Activated effector memory CD4-positive, alpha-beta T cell treated with Interleukin-2 at 50 U/mL for 16 hours (primary cell): ENCODE measurements at regions not wholly inside any gene's neighbourhood (a gene's known extent, or its start where the extent isn't known, plus 50 kb on each side); places are given as distances from the start of the nearest gene placed in this dataset.

Experiments used
- DNase-seq: peaks from one replicate; pipeline ENCODE4 v3.0.0-alpha.2; 2020

DNA sequence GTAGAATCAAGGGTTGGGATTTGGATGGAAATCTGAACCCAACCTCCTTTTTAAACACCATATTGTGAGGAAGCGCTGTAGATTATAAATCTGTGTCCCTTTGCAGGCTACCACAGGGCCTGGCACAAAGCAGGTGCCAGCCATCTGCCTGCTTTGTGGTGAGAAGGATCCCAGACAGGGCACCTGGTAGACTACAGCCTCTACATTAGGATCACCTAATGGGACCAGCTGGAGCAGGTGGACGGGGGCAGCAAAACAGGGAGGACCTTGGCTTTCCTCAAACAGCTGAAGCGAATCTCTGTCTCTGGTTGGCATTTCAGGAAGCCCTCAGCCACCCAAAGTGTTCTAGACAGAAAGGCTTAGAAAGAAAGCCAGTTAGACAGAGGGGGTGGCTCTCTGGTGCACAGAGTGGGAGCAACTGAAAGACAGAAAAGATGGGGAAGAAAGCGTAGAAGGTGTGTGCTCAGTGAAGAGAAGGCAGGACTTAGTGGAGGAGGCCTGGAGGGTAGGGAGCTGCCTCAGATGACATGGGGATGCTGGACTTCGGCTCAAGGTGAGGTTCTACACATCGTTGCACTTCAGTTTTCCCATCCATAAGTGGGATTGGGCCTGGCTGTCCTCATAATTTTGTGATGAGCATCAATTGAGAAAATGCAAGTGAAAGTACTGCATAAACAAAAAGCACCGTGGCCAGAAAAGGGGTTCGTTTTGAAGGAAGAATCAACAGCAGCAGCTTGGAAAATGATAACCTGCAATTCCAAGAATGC is 350.8 kb downstream of the CYRIA start:
- no peak for DNase-seq

DNA sequence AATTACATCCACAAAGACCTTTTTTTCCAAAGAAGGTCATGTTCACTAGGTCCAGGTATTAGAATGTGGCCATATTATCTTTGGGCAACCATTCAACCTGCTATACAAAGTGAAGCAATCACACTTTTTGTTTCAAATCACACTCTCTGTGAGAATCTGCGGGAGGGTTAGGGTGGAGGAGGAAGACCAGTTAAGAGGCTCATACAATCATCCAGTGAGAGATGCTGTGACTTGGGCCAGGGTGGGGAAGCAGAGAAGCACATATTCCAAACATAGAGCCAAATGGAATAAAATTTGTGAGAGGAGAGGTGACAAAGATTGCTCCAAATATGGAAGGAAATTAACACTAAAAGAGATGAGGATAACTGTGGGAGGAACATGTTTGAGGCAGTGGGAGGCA is 351.6 kb downstream of the CYRIA start:
- no peak for DNase-seq

DNA sequence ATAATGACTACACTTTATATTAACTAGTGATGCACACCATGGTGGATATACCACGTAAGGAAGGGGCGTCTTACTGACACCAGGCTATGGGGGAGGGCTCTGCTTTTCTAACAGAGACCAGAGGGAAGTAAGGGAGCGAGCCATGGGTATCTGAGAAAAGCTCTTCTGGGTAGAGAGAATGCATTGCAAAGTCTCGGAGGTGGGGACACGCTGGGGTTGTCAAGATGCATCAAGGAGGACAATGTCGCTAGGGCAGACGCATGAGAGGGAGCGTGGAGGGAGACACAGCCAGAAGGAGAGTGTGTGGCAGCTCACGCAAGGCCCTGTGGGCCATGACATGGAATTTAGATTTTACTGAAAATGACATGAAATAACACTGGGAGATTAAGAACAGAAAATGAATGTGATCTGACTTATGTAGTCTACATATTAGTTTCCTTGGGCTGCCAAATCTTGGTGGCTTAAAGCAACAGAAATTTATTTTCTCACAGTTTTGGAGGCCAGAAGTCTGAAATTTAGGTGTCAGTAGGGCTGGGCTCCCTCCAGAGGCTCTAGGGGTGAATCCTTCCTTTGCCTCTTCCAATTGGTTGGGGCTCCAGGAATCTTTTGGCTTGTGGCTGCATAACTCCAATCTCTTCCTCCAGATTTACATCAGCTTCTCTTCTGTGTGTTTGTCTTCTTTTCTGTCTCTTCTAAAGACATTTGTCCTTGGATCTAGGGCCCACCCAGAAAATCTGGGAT is 352.2 kb downstream of the CYRIA start:
- no peak for DNase-seq

DNA sequence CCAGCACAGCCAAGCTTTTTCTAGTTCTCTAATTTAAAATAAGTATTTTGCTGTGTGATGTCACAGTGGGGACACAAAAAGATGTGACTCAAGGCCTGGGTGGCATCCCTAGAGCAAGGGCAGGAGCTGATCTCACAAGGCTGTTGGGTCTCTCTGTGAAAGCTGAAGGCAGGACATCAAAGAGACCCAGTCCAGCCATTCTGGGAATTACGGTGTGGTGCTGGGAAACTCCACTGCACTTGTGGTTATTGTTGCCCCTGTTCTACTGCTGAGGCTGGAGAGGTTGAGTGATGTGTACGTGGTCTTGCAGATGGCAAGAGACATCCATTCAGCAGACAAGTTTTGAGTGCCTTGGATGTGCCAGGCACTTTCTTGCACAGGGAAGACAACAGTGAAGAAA is 352.9 kb downstream of the CYRIA start:
- no peak for DNase-seq

DNA sequence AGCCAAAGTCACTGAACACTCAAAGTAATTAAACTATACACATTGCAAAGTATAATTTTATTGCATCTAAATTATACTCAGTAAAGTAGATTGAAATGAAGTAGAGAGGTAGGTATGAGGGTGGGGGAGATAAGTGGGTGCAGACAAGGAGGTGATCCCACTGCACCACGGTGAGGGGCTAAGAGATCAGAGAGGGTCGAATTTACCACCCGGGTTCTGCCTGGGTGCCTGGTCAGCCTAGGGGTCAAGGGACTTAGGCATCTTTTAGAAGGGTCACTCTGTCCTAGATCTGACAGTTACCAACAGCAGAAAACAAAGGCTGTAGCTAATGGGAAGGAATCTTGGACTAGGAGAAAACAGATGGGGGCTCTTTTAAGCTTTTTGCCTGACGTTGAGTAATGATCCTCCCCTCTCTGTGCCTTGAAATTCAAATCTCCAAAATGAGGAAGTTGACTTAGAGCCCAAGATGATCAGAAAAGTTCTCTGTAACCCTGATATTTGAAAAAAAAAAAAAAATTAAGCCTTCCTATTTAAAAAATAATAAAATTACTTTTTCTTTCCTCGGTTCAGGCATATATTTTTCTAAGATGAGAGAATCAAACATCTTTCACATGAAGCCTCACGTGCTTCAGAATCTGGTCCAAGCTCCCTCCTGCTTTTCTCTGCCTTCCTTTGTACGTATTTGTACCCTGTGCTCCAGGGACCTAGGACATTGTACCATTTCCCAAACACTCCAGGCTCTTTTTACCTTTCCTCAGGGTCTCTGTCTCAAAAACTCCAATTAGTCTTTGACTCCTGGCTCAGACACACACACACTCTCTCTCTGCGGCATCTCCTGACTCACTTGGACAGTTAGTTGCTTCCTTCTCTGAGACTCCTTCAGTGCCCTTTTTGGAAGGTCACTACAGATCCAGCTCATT is 353.9 kb downstream of the CYRIA start:
- no peak for DNase-seq

DNA sequence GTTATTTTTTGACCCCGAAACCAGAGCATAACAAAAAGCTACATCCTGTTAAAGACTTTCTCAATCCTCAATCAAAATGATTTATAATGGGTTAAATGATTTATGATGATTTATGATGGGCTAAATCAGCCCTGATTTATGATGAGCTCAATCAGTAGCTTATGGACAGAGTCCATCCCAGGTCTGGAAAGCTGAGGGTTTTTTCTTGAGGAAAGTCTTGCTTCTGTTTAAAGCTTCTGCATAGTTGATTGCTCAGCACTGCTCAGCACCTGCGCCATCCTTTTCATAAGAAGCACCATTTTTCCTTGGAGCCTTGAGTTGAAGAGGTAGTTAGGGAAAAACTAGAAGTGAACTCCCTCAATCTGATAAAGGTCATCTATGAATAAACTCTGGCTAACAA is 356.8 kb downstream of the CYRIA start:
- no peak for DNase-seq

DNA sequence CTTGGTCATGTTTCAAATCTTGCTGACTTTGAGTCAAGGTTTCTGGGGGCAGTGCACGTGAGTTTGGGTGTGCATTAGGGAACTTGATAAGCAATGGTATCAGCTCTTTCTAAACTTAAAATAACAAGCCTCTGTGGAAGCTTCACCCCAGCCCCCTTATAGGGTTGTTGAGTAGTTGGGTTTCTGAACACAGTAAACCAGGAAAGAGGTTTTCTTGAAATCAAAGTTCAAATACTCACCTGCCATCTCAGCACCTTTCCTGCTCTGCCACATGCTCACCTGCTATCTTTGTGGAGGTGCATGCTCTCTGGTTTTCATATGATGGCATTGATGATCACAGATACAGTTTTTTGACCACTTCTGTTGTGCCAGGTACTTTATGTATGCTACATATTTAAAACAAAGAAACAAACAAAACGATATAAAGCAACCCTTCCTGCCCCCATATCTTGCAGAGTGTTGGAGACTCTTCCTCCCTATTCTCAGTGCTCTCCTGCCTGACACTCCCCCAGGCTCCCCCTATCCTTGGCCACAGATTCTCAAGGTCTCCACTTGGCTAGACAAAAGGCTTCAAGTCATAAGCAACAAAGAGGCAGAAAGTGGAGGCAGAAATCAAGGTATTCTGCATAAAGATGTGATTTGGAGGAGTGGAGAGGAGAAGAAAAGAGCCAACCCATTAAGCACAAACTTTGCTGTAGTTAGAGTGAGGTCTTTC is 360.6 kb downstream of the CYRIA start:
- no peak for DNase-seq

DNA sequence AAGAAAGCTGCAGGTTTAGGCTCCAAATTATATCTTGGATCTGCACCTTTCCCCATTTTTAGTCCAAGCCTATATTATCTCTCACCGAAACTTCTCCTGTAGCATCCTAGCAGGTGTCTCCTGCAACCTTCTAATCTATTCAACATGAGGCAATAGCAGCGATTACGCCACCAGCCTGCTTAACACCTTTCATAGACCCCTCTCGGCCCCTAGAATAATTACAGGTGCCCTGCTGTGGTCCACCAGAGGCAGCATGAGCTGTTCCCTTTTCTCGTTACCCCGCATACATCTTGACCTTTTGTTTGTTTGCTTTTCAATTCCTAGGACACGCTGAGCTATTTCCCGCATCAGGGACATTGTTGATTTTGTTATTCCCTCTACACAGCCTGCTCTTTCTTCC is 361.9 kb downstream of the CYRIA start:
- DNase-seq = no peak

DNA sequence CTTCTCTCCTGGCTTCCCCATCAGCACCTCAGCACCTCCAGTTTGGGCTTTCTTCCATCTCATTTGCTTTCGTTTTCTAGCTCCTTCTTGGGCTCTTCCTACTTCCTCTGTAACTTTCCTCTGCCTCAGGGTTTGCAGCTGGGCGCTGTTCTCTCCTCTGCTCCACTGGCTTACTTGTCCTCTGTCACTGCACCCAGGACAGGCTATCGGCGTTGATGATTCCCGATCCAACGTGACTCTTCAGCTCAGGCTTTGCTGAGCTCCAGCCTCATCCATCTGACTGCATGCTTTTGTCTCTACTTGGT is 362.4 kb downstream of the CYRIA start:
- DNase-seq = no peak

DNA sequence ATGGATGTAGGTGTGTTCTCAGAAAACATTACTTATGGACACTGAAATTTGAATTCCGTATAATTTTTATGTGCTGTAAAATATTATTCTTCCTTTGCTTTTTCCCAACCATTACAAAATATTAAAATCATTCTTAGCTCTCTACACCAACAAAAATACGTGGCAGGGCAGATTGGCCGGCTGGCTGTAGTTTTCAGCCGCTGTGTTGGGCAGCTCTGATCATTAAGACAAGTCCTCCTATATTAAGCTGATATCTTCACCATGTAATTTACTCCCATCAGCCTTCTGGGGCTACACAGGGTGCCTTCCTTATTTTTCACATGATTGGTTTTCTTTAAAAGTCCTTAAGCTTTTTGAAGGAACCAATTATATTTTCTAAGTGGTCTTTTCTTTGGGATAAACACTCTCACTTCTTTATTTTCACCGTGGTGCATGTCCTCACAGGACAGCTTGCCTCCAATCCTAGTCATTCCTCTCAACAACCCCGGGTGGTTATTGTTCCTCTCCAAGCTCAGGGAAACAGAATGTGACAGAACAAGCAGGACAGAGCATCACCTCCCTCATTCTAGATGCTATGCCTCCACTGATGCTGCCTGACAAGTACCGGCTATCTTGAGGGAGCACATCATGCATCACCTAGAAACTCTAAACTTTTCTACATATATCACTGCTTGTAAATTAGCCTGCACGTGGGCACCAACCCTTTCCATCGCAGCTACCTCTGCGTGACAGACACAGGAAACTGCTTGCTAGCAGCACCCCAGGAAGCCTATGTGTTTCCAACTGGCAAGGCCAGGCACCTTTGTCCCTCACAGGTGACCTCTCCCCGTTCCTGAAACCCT is 362.3 kb downstream of the MYCN start:
- DNase-seq = no peak

DNA sequence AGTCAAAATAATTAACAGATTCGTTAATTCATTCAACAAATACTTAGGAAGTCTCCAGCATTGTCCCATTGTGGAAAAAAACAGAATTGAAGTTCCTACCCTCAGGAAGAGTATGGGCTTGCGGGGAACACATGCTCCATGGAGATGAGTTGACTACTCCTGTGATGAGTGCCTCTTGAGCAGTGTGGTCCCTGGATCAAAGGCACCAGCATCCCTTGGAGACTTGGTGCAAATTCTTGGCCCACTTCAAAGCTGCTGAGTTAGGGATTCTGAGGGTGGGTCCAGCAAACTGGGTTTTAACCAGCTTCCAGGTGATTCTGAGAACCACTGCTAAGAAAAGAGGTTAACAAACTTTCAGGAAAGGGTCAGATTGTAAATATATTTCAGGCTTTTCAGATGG is 361.6 kb downstream of the MYCN start:
- DNase-seq = no peak

DNA sequence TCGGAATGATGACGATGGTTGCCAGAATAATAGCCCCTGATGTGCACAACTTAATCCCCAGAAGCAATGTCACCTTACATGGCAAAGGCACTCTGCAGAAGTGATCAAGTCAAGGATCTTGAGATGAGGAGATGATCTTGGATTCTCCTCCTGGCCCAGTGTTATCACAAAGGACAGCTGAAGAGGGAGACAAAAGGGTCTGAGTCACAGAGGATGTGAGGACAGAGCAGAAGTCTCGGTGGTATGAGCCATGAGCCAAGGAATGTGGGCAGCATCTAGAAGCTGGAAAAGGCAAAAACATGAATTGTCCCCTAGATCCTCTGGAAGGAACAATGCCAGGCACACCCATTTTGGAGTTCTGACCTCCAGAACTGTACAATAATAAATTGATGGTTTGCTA is 358.5 kb downstream of the MYCN start:
- DNase-seq = no peak

DNA sequence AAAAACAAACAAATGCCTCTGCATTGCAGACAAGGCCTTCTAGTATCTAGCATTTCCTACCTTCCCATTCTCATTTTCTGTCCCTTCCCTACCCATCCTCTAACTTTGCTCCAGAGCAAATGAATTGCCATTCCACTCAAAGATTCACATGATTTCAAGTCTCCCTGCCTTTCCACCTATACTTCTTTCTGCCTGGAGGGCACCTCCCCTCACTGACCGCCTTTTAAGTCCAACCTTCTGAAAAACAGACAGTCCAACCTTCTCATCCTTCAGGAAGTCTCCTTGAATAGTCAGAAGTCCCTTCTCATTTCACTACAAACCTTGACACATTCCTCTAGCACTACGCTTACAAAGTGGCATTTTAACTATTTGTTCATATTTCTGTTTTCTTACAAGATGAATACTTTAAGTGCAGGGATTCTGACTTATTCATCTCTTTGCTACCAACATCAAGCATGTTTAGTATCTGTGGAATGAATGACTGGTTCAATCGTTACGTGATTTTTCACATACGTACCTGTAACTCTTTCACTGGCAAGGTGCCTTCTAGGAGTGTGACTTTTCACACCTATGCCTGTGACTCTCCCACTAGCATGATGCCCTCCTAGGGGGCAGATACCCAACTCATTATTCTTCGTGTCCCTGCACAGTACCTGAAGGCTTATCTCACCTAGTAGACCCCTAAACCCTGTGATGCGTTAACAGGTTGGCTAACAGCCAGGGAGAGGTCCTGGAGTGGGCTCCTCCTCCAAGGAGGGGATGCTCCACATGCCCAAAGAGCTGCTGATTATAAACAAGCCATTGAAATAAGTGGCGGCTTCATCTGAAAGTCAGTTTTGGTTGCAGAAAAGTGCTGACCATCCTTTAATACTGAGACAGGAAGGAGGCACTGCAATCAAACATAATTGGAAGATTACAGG is 356.2 kb downstream of the MYCN start:
- DNase-seq = no peak

DNA sequence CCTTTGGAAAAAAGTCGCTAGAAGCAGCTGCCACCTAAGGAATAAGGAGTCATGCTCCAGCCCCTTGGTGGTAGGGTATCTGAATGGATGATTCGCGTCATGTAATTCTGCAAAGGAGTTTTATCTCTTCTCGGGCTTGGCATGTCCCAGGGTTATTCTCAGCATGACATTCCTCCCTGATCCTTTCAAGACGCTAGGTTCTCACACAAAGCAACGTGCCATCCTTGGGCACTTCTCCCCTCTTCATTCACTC is 355.6 kb downstream of the MYCN start:
- no peak for DNase-seq

DNA sequence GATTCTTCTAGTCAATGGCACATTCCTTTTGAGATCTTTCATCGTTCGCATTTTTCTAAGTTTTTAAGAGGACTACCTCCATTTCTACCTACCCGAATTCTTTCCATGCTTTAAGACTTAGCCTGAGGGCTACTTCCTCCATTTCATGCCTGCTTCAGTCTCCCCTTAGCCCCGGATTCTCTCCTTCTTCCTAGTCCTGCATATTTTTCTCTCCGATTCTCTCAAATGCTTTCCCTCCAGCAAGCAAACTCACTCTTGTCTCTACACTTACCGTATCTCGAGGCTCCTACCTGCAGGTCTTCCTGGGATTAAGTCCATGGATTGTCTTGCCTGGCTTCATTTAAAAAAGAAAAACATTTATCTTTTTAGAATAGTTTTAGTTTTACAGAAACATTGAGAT is 354.4 kb downstream of the MYCN start:
- no peak for DNase-seq

DNA sequence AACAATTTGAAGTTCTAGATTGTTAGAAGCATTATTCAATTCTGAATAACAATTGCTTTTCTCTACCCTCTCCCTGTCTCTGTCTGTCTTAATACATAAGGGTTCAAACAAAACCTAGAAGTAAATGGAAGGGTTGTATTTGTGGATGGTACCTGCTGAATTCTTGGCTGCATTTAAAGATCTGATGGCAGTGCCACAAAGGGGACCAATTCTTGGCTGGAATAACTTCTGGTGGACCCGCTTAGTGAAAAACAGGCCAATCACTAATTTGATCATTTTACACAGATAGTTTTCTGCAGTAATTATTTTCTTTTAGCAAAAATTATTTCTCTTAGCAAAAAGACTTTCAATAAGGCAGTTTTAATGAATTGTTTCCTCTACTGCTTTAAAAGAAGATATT is 353.5 kb downstream of the MYCN start:
- DNase-seq = no peak

DNA sequence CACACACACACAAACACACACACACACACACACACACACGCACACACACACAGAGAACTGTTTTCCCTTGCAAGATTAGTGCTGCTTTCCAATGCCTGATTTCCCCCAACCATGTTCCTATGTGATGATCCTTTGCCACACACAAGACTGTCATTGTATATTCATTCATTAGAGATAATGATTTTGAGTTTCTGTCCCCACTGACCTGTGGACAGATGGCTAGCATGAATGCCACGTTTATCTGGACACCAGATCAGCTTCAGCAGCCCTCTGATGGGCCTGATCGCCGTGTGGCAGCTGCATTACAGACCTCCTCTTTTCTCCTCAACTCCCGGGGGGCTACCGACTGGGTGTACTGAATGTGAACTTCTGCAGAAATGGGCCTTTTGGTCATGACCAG is 353.0 kb downstream of the MYCN start:
- no peak for DNase-seq

DNA sequence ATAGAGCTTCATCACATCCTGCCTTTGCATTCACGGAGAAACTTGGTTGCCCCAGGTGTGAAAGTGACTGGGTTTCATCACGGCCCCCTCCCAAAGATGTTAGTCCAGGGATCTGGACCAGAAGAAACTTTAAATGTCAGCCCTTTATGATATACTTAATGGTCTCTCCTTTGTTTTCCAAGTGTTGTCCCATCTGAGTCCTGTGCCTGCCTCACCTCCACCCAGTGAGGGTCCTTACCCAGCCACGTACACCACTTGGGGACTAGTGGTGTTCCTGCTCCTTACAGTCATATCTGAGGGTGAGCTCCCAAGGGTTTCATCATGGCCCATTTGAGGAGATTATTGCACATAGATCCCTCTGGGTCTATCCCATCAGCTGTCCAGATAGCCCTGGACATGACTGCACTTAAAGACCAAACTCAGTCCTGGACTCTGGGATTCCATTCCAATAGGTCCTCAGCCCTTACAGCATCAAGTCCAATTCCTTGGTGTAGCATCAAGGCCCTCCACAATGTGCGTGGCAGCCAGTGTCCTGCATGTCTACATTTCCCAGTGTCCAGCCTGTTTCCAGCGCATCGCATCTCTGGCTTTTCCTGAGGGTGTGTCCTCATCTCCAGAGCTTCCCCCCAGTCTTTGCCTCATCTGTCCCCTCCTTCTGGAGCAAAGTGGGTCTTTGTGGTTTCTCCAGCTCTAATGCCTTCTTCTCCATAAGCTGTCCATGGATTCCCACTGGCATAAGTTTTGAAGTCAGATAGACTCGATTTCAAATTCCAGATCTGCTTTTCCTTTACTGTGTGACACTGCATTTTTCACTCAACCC is 351.6 kb downstream of the MYCN start:
- no peak for DNase-seq

DNA sequence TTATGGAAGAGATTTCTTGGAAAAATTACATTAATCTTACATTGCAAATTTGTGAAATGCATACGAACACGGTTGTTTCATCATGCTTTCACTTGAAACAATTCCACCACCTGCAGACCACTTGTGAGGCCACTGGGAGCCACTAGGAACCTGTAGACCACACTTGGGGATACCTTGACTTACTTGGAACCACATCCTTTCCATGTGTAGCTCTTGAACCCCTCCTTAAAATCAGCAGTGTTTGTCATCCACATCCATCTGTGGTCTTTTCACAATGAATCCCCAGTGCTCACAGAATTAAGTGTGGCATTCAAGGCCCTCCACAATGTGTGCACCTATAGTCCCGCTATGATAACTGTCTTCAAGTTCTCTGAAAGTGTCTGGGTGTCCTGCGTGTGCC is 350.9 kb downstream of the MYCN start:
- no peak for DNase-seq

DNA sequence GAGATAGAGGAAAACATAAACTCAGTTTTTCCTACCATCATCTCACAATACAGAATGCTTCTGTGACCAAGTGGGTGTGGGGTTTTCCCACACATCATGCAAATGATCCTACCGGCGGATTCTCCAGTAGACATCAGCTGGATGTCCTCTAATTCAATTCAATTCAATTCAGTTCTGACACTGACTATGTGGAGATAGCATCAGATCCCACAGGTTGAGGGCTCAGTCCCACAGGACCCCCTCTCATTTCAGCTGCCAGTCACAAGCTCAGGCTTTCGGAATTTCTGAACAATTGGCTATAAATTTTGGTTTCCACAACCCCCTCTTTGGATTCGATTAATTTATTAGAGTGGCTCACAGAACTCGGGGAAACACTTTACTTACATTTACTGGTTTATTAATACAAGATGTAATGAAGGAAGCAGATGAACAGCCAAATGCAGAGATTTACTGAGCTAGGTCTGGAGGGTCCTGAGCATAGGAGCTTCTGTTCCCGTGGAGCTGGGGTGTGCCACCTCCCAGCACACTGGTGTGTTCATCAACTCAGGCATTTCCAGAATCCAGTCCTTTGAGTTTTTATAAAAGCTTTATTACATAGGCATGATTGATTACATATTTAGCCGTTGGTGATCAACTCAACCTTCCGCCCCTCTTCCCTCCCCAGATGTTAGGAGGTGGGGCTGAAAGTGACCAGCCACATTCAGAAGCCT is 350.1 kb downstream of the MYCN start:
- DNase-seq = no peak
